Small intestine (tissue), 7 donors: ENCODE measurements at regions not wholly inside any gene's neighbourhood (a gene's known extent, or its start where the extent isn't known, plus 50 kb on each side); places are given as distances from the start of the nearest gene placed in this dataset.
A peak's percentile ranks its signal among the peaks of the same experiment; 100 is the strongest.

Source experiments
- DNase-seq, 2 donors: peaks; one replicate each; pipeline versions ENCODE4 v3.0.0 to v3.0.0-alpha.2; 2013
- FAIRE-seq: peaks from 2 replicates; lab custom pipeline; 2012; peaks lifted over from hg19 to GRCh38; lab: Jason Lieb, UNC
- H3K27ac ChIP-seq, 3 donors: one replicate each; pipeline ENCODE4 v1.5.1; 2013; ENCODE audit warnings: low read length in 2 of 3, mild to moderate bottlenecking in 2 of 3, control low read depth in 1 of 3, inconsistent platforms in 1 of 3, low read depth in 1 of 3, moderate library complexity in 1 of 3
- H3K27me3 ChIP-seq, 3 donors: one replicate each; pipeline ENCODE4 v1.6.1; 2013; ENCODE audit warnings: low read length in 3 of 3, inconsistent platforms in 1 of 3; ENCODE audit not compliant: control insufficient read depth in 3 of 3, insufficient read depth in 3 of 3
- H3K36me3 ChIP-seq, 3 donors: one replicate each; pipeline ENCODE4 v1.6.1; 2013; ENCODE audit warnings: low read length in 3 of 3, inconsistent platforms in 1 of 3, low read depth in 1 of 3, mild to moderate bottlenecking in 1 of 3, moderate library complexity in 1 of 3; ENCODE audit not compliant: control insufficient read depth in 3 of 3, insufficient read depth in 2 of 3
- H3K4me1 ChIP-seq, 3 donors: one replicate each; pipeline ENCODE4 v1.6.1; 2013; ENCODE audit warnings: low read length in 2 of 3, inconsistent platforms in 1 of 3, low read depth in 1 of 3, mild to moderate bottlenecking in 1 of 3, moderate library complexity in 1 of 3; ENCODE audit not compliant: control insufficient read depth in 3 of 3, insufficient read depth in 2 of 3
- H3K4me3 ChIP-seq, 3 donors: one replicate each; pipeline ENCODE4 v1.5.1; 2013; ENCODE audit warnings: low read length in 3 of 3, control low read depth in 1 of 3, inconsistent platforms in 1 of 3, low read depth in 1 of 3, mild to moderate bottlenecking in 1 of 3, moderate library complexity in 1 of 3
- H3K9me3 ChIP-seq, 2 donors: one replicate each; pipeline ENCODE4 v1.6.1; 2013; ENCODE audit warnings: low read depth in 1 of 2, low read length in 1 of 2; ENCODE audit not compliant: control insufficient read depth in 2 of 2, insufficient read depth in 1 of 2
- WGBS, 3 donors: extraction: QIAGEN DNeasy Blood & Tissue Kit; methylation state at CpG; one replicate each; pipeline ENCODE4 v1.1.7; 2013; 5-methylcytosine and 5-hydroxymethylcytosine counted together
- donor health status: healthy with polysubstance abuse.
- donor health status: control.
- donor health status: control.
- donor health status: Bipolar disorder and iron deficiency.
- donor health status: healthy.

DNA sequence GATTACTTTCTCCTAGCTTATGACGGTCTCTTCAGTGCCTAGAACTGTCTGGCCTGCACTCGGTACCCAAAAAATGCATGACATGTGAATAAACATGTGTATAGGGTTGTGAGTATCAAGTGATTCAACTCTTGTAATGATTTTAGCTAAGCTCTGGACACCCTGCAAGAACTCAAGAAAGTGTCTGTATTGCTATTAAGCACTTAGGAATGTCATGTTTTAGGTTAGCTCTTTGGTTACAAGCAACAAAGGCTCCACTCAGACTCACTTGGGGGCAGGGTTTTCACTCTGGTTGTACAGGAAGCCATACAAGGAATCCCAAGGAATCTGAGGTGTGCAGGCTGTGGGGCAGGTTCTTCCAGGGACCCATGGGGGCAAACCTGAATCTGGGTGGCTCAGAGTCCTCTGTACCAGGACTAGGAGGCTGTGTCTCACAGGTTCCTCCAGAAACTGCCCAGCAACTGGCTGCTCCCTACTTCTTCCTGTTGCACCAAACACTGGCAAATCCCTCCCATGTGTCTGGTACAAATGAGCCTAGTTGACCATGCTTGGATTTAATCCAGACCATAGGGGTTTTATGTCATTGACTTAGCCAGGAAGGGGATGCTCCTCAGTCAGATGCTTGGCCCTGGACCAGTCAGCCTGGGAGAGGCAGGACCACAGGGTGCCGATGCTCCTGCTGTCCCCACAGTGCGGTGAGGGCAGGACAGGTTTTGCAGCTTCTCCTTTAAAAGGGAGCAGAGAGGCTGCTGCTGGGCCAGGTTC is 77.9 kb upstream of the CDH4 start:
- Histone ChIP-seq H3K27me3 (peaks cover 0 to 3% (median 0%) of the 10 kb centered on the region in 3 donors), H3K4me3 (no peak overlapping the region), H3K27ac (no peak overlapping the region), H3K4me1 (peaks cover 0 to 6% (median 0%) of the 10 kb centered on the region in 3 donors), H3K36me3 (no peaks in the 10 kb centered on the region), H3K9me3 (no peaks in the 10 kb centered on the region)
- WGBS, 3 donors, result 69 to 86% (median 80%) methylated on average over 4 of the region's 4 CpGs
- FAIRE-seq (no peak), DNase-seq (no peak)

DNA sequence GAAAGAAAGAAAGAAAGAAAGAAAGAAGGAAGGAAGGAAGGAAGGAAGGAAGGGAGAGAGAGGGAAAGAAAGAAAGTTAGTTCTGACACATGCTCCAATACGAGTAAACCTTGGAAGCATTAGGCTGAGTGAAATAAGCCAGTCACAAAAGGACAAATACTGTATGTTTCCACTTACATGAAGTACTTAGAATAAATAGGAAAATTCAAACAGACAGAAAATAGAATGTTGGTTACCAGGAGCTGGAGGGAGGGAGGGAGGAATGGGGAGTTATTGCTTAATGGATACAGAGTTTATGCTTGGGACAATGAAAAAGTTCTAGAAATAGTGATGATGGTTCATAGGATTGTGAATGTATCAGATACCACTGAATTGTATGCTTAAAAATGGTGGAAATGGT is 75.2 kb upstream of the CDH4 start:
- FAIRE-seq (no peak), DNase-seq (no peak)
- H3K27me3 ChIP-seq, result peaks cover 0 to 3% (median 0%) of the 10 kb centered on the region in 3 donors
- H3K4me3 ChIP-seq, result no peak overlapping the region
- no peaks in the 10 kb centered on the region for H3K36me3 ChIP-seq
- no peak overlapping the region for H3K27ac ChIP-seq
- peaks cover 0 to 7% (median 0%) of the 10 kb centered on the region in 3 donors for H3K4me1 ChIP-seq
- no peaks in the 10 kb centered on the region for H3K9me3 ChIP-seq
- WGBS, 3 donors, result 54 to 71% (median 71%) methylated on average over 1 of the region's 1 CpG

DNA sequence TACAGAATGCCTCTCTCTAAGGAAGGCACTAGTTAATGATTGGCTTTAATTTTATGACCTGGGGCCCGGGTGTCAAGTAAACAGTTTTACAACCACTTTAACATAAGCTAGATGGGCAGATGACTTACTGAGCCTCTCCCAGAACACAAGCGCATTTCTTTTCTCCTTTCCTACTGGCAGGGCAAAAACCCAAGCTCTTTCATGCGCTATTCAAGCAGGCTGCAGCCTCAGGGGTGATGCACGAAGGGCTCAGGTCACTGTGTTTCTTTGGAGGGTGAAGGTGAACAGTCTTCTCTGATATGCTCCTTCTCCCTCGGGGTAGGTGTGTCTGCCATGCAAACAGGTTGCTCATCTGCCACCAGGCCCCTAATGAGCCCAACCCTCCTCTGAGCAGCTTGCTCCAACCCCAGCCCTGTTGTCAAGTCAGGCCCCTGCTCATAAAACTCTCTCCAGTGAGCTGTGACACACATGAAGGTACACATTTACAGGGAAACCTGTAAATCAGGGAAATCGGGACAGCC is 73.5 kb upstream of the CDH4 start:
- H3K4me1 ChIP-seq, result peaks cover 0 to 7% (median 0%) of the 10 kb centered on the region in 3 donors
- no peaks in the 10 kb centered on the region for H3K36me3 ChIP-seq
- H3K27ac ChIP-seq, result peak overlapping the region in 1 of 3 donors; percentile 45
- DNase-seq (peak; percentile 34 to 83), FAIRE-seq (no peak)
- no peak overlapping the region for H3K4me3 ChIP-seq
- H3K27me3 ChIP-seq, result peaks cover 0 to 3% (median 0%) of the 10 kb centered on the region in 3 donors
- 12 to 30% (median 14%) methylated on average over 6 of the region's 6 CpGs for WGBS, 3 donors
- no peaks in the 10 kb centered on the region for H3K9me3 ChIP-seq

DNA sequence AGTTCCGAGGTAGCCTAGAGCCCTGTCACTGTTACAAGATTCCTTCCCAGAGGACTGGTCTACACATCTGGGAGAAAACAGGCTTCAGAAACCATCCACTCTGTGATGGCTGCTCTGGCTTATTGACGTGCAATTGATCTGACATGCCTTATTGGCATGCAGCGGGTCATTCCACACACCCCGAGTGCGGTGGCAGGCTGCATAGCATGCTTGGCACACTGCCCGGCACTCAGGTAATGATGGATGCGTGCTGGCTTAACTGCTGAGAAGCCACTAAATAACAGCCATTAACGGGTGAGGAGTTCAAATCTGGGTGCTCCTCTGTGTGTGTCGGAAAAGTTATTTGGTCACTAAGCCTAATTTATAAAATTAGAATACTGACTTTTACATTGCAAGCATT is 67.9 kb upstream of the CDH4 start:
- H3K27ac ChIP-seq, result no peak overlapping the region
- no peaks in the 10 kb centered on the region for H3K4me1 ChIP-seq
- no peak overlapping the region for H3K4me3 ChIP-seq
- WGBS, 3 donors, result 60 to 87% (median 60%) methylated on average over 9 of the region's 9 CpGs
- no peaks in the 10 kb centered on the region for H3K9me3 ChIP-seq
- no peak for DNase-seq
- H3K27me3 ChIP-seq, result no peaks in the 10 kb centered on the region
- FAIRE-seq, result no peak
- no peaks in the 10 kb centered on the region for H3K36me3 ChIP-seq

DNA sequence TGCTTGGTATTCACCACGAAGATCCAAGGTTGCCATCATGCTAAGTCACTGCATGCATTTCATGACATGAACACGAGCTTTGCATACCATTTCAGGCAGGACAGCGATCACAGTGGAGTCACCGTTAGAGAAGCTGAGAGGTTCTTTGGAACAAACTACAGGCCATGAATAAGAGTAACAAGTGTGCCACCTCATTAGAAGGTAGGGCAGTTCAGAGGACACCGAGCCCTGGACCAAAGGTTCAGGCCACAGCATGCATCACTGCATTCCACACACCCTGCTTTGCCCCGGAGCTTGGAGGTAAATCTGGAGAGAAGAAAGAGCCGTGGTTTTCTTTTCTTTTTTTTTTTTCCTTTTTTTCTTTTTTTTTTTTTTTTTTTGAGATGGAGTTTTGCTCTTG is 66.9 kb upstream of the CDH4 start:
- H3K4me1 ChIP-seq, result no peaks in the 10 kb centered on the region

DNA sequence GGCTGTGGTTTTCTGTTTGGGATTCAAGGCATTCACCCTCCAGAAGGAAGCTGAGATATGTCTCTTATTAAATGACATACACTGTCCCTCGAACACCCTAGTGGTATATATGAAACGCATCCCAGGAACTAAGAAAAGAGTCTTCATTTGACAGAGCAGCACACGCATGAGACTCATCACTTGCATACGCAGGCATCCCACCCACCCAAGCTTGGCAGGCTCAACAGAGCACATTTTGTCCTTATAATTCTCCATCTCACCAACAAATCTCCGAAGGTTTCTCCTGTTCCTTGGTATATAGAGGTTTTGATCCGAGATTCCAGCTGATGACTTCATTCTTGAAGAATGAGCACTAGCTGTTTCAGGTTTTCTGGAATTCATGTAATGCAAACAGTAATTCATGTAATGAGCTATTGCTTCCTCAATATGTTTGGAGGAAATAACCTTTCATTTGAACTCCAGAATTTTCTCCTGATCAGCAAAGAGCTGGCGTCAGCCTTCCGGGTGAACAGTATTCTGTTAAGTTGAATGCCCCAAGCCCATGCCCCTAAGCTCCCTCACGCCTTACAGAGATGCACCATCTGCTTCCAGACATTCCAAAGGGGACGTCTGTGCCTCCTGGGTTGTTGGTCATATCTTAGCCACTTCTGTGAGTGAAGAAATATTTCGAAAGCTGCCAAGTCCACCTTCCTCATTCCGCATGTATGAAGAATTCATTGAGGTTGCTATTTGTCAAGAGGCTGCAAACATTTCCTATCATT is 66.0 kb upstream of the CDH4 start:
- no peak for FAIRE-seq
- H3K27me3 ChIP-seq, result peaks cover 0 to under 1% (median 0%) of the 10 kb centered on the region in 3 donors
- no peaks in the 10 kb centered on the region for H3K36me3 ChIP-seq
- H3K9me3 ChIP-seq, result no peaks in the 10 kb centered on the region
- 48 to 65% (median 64%) methylated on average over 12 of the region's 12 CpGs for WGBS, 3 donors
- no peak overlapping the region for H3K4me3 ChIP-seq
- H3K4me1 ChIP-seq, result no peaks in the 10 kb centered on the region
- no peak overlapping the region for H3K27ac ChIP-seq
- peak in 1 of 2 donors; percentile 16 for DNase-seq

More for the DNA sequence above, 66.9 kb upstream of the CDH4 start:
- peak in 1 of 2 donors; percentile 4 for DNase-seq
- Histone ChIP-seq H3K36me3 (no peaks in the 10 kb centered on the region), H3K27ac (no peak overlapping the region), H3K9me3 (no peaks in the 10 kb centered on the region), H3K27me3 (no peaks in the 10 kb centered on the region), H3K4me3 (no peak overlapping the region)
- FAIRE-seq, result no peak
- WGBS, 3 donors, result 66 to 83% (median 68%) methylated on average over 7 of the region's 7 CpGs

DNA sequence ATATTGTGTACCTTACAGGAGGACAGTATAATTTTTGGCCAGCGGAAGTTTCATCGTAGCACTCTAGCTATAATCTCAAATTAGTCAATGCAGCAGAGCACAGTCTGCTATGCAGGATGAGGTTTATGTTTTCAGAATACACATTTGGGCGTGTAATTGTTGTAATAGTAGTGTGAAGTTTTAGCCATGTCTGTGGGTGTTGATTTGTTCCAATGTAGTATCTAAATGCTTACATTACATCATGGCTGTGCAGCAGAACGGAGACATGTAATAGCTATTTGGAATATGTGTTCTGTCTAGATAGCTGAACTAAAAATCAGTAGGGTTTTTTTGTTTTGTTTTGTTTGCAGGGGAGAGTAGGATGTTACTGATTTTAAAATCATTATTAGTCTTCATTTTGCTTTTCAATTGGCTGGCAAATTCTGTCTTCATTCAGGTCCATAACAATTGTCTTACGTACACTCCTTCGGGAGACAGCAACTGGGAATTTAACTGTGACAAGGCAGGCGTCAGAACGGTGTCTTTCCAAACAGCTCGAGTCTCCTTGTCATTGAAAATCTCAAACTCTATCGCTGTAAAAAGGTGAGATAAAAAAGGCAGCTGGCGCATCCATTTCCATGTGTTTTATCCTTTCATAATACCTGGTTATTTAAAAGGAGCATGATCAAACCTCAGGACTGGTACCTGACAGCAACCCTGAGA is 65.1 kb upstream of the CDH4 start:
- peaks cover 0 to 2% (median 0%) of the 10 kb centered on the region in 3 donors for H3K27me3 ChIP-seq
- no peak overlapping the region for H3K27ac ChIP-seq
- DNase-seq (no peak), FAIRE-seq (no peak)
- no peaks in the 10 kb centered on the region for H3K4me1 ChIP-seq
- H3K9me3 ChIP-seq, result no peaks in the 10 kb centered on the region
- WGBS, 3 donors, result 77 to 83% (median 82%) methylated on average over 11 of the region's 11 CpGs
- no peak overlapping the region for H3K4me3 ChIP-seq
- H3K36me3 ChIP-seq, result no peaks in the 10 kb centered on the region

DNA sequence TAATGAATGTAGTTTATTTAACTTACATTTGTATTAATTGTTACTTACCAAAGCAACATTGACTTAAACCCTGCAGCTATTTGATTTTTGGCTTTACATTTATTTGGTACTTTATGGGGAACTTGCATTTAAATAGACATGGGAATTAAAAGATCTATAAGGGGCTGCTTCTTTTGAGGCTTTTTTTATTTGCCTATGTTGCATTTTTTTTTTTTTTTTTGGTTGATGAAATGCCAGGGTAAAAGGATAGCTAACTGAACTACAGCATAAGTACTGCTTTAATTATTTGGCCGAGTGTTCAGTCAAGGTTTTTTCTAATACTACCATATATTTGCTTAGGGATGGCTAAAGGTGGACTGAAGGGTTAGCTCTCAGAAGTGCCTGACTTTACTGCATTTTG is 62.5 kb upstream of the CDH4 start:
- FAIRE-seq, result no peak
- Histone ChIP-seq H3K9me3 (no peaks in the 10 kb centered on the region), H3K27me3 (peaks cover 0 to 4% (median 0%) of the 10 kb centered on the region in 3 donors), H3K27ac (no peak overlapping the region), H3K4me3 (no peak overlapping the region), H3K36me3 (no peaks in the 10 kb centered on the region), H3K4me1 (no peaks in the 10 kb centered on the region)
- WGBS, 3 donors, result 57 to 72% (median 71%) methylated on average over 1 of the region's 1 CpG
- DNase-seq, result no peak
